SH-SY5Y (cell line): ENCODE measurements at regions not wholly inside any gene's neighbourhood (a gene's known extent, or its start where the extent isn't known, plus 50 kb on each side); places are given as distances from the start of the nearest gene placed in this dataset.

ENCODE experiments used
- GATA2 ChIP-seq: IDR thresholded peaks from 2 replicates; pipeline ENCODE4 v1.6.1; 2011; ENCODE audit warnings: mild to moderate bottlenecking, low read depth, low read length
- GATA3 ChIP-seq: IDR thresholded peaks from 2 replicates; pipeline ENCODE4 v1.6.1; 2011; ENCODE audit warnings: low read depth, mild to moderate bottlenecking, low read length, moderate library complexity

- TF ChIP-seq GATA2 (no peak), GATA3 (no peak)
Observed at GRCh38 chrX:43581167-43581566, 74.9 kb upstream of the MAOA start.
